NOMO-1 treated with dmso at 0.1 percent for 144 hours (cell line): ENCODE measurements at regions not wholly inside any gene's neighbourhood (a gene's known extent, or its start where the extent isn't known, plus 50 kb on each side); places are given as distances from the start of the nearest gene placed in this dataset.

Source experiments
- DNase-seq: peaks from one replicate; lab custom pipeline; 2025; ENCODE audit not compliant: unreplicated experiment; lab: John Stamatoyannopoulos, UW

GRCh38 chrX:68930542-68931317 is 101.9 kb downstream of the EFNB1 start:
- DNase-seq = no peak

- DNase-seq = no peak
Measured at GRCh38 chrX:68929332-68930150, 100.7 kb downstream of the EFNB1 start.

GRCh38 chrX:68928401-68928800 is 99.6 kb downstream of the EFNB1 start:
- DNase-seq = no peak

- DNase-seq = no peak
Measured at GRCh38 chrX:68927178-68927577, 98.4 kb downstream of the EFNB1 start.

GRCh38 chrX:68923147-68923546 is 94.3 kb downstream of the EFNB1 start:
- DNase-seq = no peak

GRCh38 chrX:68922013-68922412 is 93.2 kb downstream of the EFNB1 start:
- no peak for DNase-seq

GRCh38 chrX:68920561-68920960 is 91.7 kb downstream of the EFNB1 start:
- no peak for DNase-seq

GRCh38 chrX:68919707-68920106 is 90.9 kb downstream of the EFNB1 start:
- DNase-seq = no peak

- DNase-seq = no peak
Measured at GRCh38 chrX:68918202-68918601, 89.4 kb downstream of the EFNB1 start.

- DNase-seq = no peak
Measured at GRCh38 chrX:68917799-68918198, 89.0 kb downstream of the EFNB1 start.

GRCh38 chrX:68916891-68917290 is 88.1 kb downstream of the EFNB1 start:
- DNase-seq = no peak

GRCh38 chrX:68915778-68916177 is 87.0 kb downstream of the EFNB1 start:
- no peak for DNase-seq

- no peak for DNase-seq
Measured at GRCh38 chrX:68914479-68914946, 85.7 kb downstream of the EFNB1 start.

GRCh38 chrX:68913249-68913547 is 84.4 kb downstream of the EFNB1 start:
- DNase-seq = no peak

- DNase-seq = no peak
Measured at GRCh38 chrX:68912113-68912512, 83.3 kb downstream of the EFNB1 start.

- DNase-seq = no peak
Measured at GRCh38 chrX:68910731-68911428, 82.1 kb downstream of the EFNB1 start.

- no peak for DNase-seq
Measured at GRCh38 chrX:68909945-68910344, 81.1 kb downstream of the EFNB1 start.

- DNase-seq = no peak
Measured at GRCh38 chrX:68908071-68908470, 79.2 kb downstream of the EFNB1 start.

- no peak for DNase-seq
Measured at GRCh38 chrX:68902706-68903504, 74.1 kb downstream of the EFNB1 start.

- DNase-seq = no peak
Measured at GRCh38 chrX:68901519-68901918, 72.7 kb downstream of the EFNB1 start.

- DNase-seq = no peak
Measured at GRCh38 chrX:68898598-68898997, 69.8 kb downstream of the EFNB1 start.
